PC-3 (cell line): ENCODE measurements at regions not wholly inside any gene's neighbourhood (a gene's known extent, or its start where the extent isn't known, plus 50 kb on each side); places are given as distances from the start of the nearest gene placed in this dataset.

Experiments used
- ATAC-seq: fragments of 200-7000 bp; cut with Tn5 transposase; 2 replicates; pipeline ENCODE4 v1.9.1; 2020; ENCODE audit warnings: mild to moderate bottlenecking, moderate library complexity
- BruUV-seq: library from RNA; stranded (reverse); fragments of 400-500 nt; replicated peaks from 2 replicates; lab custom pipeline; 2021; lab: Mats Ljungman, UMichigan
- CTCF ChIA-PET: fragments of 300-600 bp; sonication (Branson Sonifier 250); formaldehyde crosslinking; loops from one replicate; lab custom pipeline; 2022; ENCODE audit warnings: antibody characterized with exemption; lab: Charles Lee
- POLR2A ChIA-PET: fragments of 300-600 bp; sonication (Branson Sonifier 250); formaldehyde crosslinking; loops from one replicate; lab custom pipeline; 2022; ENCODE audit warnings: antibody characterized with exemption; ENCODE audit not compliant: unreplicated experiment; lab: Charles Lee
- DNase-seq: peaks from one replicate; pipeline ENCODE4 v3.0.0-alpha.2; 2015
- H2AFZ ChIP-seq: fragments of 300-600 bp; sonication (generic); 2 replicates; pipeline ENCODE4 v1.6.0; 2016; ENCODE audit warnings: antibody characterized with exemption, low read length
- H3F3A ChIP-seq: fragments of 300-600 bp; sonication (generic); one replicate; pipeline ENCODE4 v1.6.0; 2017; ENCODE audit warnings: antibody characterized with exemption, low read length, control low read depth, mild to moderate bottlenecking; ENCODE audit not compliant: unreplicated experiment
- H3K27ac ChIP-seq: fragments of 300-600 bp; sonication (generic); 2 replicates; pipeline ENCODE4 v1.5.1; 2016; ENCODE audit warnings: mild to moderate bottlenecking, low read length
- H3K27me3 ChIP-seq: fragments of 300-600 bp; sonication (generic); 2 replicates; pipeline ENCODE4 v1.6.1; 2016; ENCODE audit warnings: low read length, mixed read lengths
- H3K36me3 ChIP-seq: fragments of 300-600 bp; sonication (generic); 2 replicates; pipeline ENCODE4 v1.6.1; 2016; ENCODE audit warnings: low read depth, mixed run types, low read length, mixed read lengths
- H3K4me1 ChIP-seq: fragments of 300-600 bp; sonication (generic); 2 replicates; pipeline ENCODE4 v1.5.1; 2016; ENCODE audit warnings: low read length; ENCODE audit not compliant: insufficient read depth
- H3K4me2 ChIP-seq: fragments of 300-600 bp; sonication (generic); 2 replicates; pipeline ENCODE4 v1.6.0; 2016; ENCODE audit warnings: low read length
- H3K4me3 ChIP-seq: fragments of 300-600 bp; sonication (generic); 2 replicates; pipeline ENCODE4 v1.5.1; 2016; ENCODE audit warnings: mild to moderate bottlenecking, low read length, mixed read lengths
- H3K79me2 ChIP-seq: fragments of 300-600 bp; sonication (generic); 2 replicates; pipeline ENCODE4 v1.6.1; 2017; ENCODE audit warnings: low read length, mixed read lengths
- H3K9ac ChIP-seq: fragments of 300-600 bp; sonication (generic); 2 replicates; pipeline ENCODE4 v1.6.0; 2016; ENCODE audit warnings: mild to moderate bottlenecking, low read length
- H3K9me2 ChIP-seq: fragments of 300-600 bp; sonication (generic); replicated peaks from 2 replicates; pipeline ENCODE4 v1.6.1; 2016; ENCODE audit warnings: mixed run types, low read length, mixed read lengths
- H3K9me3 ChIP-seq: fragments of 300-600 bp; sonication (generic); 2 replicates; pipeline ENCODE4 v1.6.1; 2016; ENCODE audit warnings: low read length, mixed read lengths
- H4K20me1 ChIP-seq: fragments of 300-600 bp; sonication (generic); 2 replicates; pipeline ENCODE4 v1.6.1; 2016; ENCODE audit warnings: low read length, mixed read lengths
- EZH2 ChIP-seq: fragments of 300-600 bp; sonication (generic); IDR thresholded peaks from one replicate; pipeline ENCODE4 v1.6.1; 2017; ENCODE audit warnings: antibody characterized with exemption, mild to moderate bottlenecking, low read length; ENCODE audit not compliant: unreplicated experiment
- EZH2phosphoT487 ChIP-seq: fragments of 300-600 bp; sonication (generic); IDR thresholded peaks from 2 replicates; pipeline ENCODE4 v1.6.1; 2018; ENCODE audit warnings: mild to moderate bottlenecking, antibody characterized with exemption, low read length, borderline replicate concordance
- intact Hi-C: fragments of 100-400 bp; cut with micrococcal nuclease; formaldehyde crosslinking; loops from 2 replicates; pipeline ENCODE4 v1.9.0; 2023
- TF ChIP-seq, protein P1 (sequence below): fragments of 300-600 bp; sonication (generic); conservative IDR thresholded peaks from 2 replicates; pipeline ENCODE4 v1.5.1; 2017; ENCODE audit warnings: antibody characterized with exemption, low read depth, mild to moderate bottlenecking, low read length

DNA sequence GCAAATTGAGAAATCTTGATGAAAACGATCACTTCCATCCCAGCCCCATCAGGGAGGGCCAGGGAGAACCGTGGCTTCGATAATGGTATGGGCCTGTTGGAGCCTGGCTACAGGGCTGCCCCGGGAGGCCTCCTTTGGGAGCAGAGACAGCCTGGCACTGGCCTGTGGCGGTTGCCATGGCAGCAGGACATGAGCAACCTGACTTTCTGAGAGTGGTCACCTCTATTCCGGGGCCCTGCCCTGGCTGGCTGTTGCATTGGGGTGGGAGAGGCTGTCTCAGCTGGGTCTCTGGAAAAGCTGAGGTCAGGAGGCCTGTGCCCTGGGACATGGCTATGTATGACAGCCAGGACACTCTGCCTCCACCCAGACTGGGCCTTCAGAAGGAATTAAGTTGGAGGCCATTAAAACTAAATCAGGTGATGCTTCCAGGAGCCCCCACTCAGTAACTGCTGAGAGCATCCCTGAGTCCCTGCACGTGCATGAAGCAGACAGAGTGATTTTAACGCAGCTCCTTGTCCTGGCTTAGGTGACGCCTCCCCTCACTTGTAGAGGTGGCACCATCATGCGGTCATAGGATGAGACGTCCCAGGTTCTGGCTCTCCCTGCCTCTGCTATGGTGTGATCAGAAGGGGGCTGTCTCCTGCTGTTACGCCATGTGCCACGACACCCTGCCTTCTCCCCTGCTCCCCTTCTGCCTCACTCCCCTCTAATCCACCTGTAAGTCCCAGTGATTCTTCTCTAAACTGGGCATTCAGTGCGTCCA is 126.3 kb downstream of the SLC25A47 start:
- no peaks in the 10 kb centered on the region for H3F3A ChIP-seq
- no peak for TF ChIP-seq EZH2
- TF ChIP-seq EZH2phosphoT487: no peak
- TF ChIP-seq, protein P1, sequence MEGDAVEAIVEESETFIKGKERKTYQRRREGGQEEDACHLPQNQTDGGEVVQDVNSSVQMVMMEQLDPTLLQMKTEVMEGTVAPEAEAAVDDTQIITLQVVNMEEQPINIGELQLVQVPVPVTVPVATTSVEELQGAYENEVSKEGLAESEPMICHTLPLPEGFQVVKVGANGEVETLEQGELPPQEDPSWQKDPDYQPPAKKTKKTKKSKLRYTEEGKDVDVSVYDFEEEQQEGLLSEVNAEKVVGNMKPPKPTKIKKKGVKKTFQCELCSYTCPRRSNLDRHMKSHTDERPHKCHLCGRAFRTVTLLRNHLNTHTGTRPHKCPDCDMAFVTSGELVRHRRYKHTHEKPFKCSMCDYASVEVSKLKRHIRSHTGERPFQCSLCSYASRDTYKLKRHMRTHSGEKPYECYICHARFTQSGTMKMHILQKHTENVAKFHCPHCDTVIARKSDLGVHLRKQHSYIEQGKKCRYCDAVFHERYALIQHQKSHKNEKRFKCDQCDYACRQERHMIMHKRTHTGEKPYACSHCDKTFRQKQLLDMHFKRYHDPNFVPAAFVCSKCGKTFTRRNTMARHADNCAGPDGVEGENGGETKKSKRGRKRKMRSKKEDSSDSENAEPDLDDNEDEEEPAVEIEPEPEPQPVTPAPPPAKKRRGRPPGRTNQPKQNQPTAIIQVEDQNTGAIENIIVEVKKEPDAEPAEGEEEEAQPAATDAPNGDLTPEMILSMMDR: no peak
- no peak overlapping the region for H3K4me3 ChIP-seq
- H3K79me2 ChIP-seq: no peaks in the 10 kb centered on the region
- H3K27ac ChIP-seq: no peak overlapping the region
- no peaks in the 10 kb centered on the region; the same call in 1 of the 2 replicates for H3K4me1 ChIP-seq
- ChIA-PET CTCF (no interaction called here), POLR2A (no interaction called here)
- no peak overlapping the region for H2AFZ ChIP-seq
- no peaks in the 10 kb centered on the region for H3K27me3 ChIP-seq
- BruUV-seq: no TSS peak
- no peaks in the 10 kb centered on the region for H3K36me3 ChIP-seq
- ATAC-seq: no peak
- DNase-seq: no peak
- H3K9me3 ChIP-seq: no peaks in the 10 kb centered on the region
- H3K9me2 ChIP-seq: no peaks in the 10 kb centered on the region
- no peaks in the 10 kb centered on the region for H4K20me1 ChIP-seq
- intact Hi-C loops: no loop called here
- no peak overlapping the region for H3K4me2 ChIP-seq
- no peak overlapping the region for H3K9ac ChIP-seq

DNA sequence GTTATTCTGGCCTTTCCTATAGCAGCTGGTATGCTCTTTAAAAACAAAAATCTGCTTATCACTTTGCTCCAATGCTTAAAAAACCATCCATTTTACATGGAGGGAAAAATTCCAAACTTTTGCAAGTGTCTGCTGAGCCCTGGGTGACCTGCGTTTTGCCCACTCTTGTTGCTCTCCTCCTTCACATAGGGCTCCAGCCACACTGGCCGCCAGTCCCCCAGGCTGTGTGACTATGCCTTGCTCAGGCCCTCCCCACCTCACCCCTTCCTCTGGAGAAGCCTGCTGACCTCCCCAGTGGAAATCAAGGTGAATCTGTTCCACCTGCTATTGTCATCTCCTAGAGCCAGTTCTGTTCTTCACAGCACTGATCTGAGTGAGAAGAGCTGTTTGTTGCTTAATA is 126.9 kb downstream of the SLC25A47 start:
- Histone ChIP-seq H3K27me3 (no peaks in the 10 kb centered on the region), H3K9me2 (no peaks in the 10 kb centered on the region), H2AFZ (no peak overlapping the region), H3F3A (no peaks in the 10 kb centered on the region), H3K9ac (no peak overlapping the region), H3K36me3 (no peaks in the 10 kb centered on the region), H3K9me3 (no peaks in the 10 kb centered on the region), H3K79me2 (no peaks in the 10 kb centered on the region), H3K4me1 (no peaks in the 10 kb centered on the region; the same call in 1 of the 2 replicates), H3K4me2 (no peak overlapping the region), H4K20me1 (no peaks in the 10 kb centered on the region), H3K27ac (no peak overlapping the region), H3K4me3 (no peak overlapping the region)
- POLR2A ChIA-PET: no interaction called here
- no peak for ATAC-seq
- intact Hi-C loops: no loop called here
- CTCF ChIA-PET: no interaction called here
- DNase-seq: no peak
- TF ChIP-seq EZH2phosphoT487: no peak
- TF ChIP-seq, protein P1: no peak
- TF ChIP-seq EZH2: no peak
- no TSS peak for BruUV-seq

DNA sequence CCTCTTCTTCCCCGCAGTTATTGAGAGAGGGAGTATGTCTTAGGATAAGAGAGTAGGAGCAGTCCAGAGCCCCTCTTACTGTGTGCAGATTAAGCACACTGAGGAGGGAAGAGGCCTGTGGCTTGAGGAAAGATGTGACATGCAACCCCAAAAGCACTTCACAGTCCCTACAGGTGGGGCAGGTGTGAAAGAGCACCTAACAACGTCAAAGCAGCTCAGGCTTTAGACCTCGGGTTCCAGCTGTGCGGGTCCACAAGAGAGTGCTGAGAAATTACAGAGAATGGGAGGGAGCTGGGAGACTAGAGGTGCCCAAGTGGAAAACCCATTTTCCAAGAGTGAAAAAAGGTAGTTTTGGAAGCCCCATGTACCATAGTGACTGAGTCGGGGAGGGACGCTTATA is 127.6 kb downstream of the SLC25A47 start:
- Histone ChIP-seq H3F3A (no peaks in the 10 kb centered on the region), H3K79me2 (no peaks in the 10 kb centered on the region), H3K9me2 (no peaks in the 10 kb centered on the region), H3K4me3 (no peak overlapping the region), H3K4me1 (no peaks in the 10 kb centered on the region), H4K20me1 (no peaks in the 10 kb centered on the region), H3K27ac (no peak overlapping the region), H2AFZ (no peak overlapping the region), H3K36me3 (no peaks in the 10 kb centered on the region), H3K9me3 (no peaks in the 10 kb centered on the region), H3K4me2 (no peak overlapping the region), H3K27me3 (no peaks in the 10 kb centered on the region), H3K9ac (no peak overlapping the region)
- TF ChIP-seq, protein P1: no peak
- no peak for TF ChIP-seq EZH2phosphoT487
- no peak for TF ChIP-seq EZH2
- DNase-seq: no peak
- intact Hi-C loops: no loop called here
- ChIA-PET CTCF (no interaction called here), POLR2A (no interaction called here)
- no TSS peak for BruUV-seq
- no peak for ATAC-seq
